HG03064 (cell line): ENCODE measurements at regions not wholly inside any gene's neighbourhood (a gene's known extent, or its start where the extent isn't known, plus 50 kb on each side); places are given as distances from the start of the nearest gene placed in this dataset.

ENCODE experiments used
- ATAC-seq: cut with Tn5 transposase; IDR thresholded peaks from one replicate; pipeline ENCODE4 v1.9.1; 2021; ENCODE audit warnings: low read depth; ENCODE audit not compliant: unreplicated experiment

DNA sequence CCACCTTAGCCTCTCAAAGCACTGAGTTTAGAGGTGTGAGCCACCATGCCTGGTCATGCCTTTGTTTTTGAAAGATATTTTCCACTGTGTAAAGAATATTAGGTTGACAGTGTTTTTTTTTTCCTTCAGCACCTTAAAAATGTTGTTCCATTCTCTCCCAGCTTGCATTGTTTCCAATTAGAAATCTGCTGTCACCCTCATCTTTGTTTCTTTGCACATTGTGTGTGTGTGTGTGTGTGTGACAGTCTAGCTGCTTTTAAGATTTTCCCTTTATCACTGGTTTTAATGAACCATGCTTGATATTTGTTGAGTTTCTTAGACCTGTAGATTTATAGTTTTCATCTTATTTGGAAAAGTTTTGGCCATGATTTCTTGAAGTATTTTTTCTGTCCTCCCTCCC is 79.0 kb upstream of the NKX1-1 start:
- ATAC-seq: no peak

- ATAC-seq: no peak
These were observed 74.5 kb upstream of the NKX1-1 start for GRCh38 chr4:1480720-1481119.

- no peak for ATAC-seq
These were observed 73.2 kb upstream of the NKX1-1 start for GRCh38 chr4:1479454-1479853.

- ATAC-seq: no peak
These were observed 72.6 kb upstream of the NKX1-1 start for GRCh38 chr4:1478766-1479355.

- ATAC-seq: no peak
These were observed 71.0 kb upstream of the NKX1-1 start for GRCh38 chr4:1477045-1477840.

DNA sequence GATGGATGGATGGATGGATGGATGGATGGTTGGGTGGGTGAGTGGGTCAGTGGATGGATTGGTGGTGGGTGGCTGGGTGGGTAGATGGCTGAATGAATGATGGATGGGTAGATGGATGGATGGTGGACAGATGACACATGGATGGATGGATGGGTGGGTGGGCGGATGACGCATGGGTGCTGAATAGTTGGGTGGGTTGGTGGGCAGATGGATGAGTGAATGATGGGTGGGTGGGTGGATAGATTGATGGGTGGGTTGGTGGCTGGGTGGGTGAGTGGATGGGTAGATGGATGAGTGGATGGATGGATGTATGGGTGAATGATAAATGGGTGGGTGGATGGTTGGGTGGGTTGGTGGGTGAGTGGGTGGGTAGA is 69.9 kb upstream of the NKX1-1 start:
- no peak for ATAC-seq

DNA sequence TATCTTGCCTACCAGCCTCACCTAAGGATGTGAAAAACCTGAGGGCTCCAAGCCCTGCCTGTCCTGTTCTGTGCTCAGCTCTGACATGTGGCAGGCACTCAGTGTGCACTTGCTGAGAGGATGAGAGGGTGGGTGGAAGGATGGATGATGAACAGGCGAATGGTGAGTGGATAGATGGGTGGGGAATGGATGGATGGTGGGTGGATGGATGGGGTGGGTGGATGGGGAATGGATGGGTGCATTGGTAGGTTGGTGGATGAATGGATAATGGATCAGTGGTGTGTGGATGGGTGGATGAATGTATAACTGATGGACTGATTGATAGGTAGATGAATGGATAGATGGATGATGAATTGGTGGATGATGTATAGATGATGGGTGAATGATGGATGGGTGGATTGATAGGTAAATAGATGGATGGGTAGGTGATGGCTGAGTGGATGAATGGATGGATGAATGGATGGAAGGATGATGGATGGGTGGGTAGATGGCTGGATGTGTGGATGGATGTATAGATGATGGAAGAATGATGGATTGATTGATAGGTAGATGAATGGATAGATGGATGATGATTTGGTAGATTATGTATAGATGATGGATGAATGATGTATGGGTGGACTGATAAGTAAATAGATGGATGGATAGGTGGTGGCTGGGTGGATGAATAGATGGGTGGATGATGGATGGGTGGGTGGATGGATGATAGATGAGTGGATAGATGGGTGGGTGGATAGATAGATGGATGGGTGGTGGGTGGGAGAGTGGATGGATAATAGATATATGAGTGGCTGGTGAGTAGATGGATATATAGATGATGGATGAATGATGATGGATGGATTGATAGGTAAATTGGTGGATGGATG is 69.3 kb upstream of the NKX1-1 start:
- ATAC-seq: no peak

DNA sequence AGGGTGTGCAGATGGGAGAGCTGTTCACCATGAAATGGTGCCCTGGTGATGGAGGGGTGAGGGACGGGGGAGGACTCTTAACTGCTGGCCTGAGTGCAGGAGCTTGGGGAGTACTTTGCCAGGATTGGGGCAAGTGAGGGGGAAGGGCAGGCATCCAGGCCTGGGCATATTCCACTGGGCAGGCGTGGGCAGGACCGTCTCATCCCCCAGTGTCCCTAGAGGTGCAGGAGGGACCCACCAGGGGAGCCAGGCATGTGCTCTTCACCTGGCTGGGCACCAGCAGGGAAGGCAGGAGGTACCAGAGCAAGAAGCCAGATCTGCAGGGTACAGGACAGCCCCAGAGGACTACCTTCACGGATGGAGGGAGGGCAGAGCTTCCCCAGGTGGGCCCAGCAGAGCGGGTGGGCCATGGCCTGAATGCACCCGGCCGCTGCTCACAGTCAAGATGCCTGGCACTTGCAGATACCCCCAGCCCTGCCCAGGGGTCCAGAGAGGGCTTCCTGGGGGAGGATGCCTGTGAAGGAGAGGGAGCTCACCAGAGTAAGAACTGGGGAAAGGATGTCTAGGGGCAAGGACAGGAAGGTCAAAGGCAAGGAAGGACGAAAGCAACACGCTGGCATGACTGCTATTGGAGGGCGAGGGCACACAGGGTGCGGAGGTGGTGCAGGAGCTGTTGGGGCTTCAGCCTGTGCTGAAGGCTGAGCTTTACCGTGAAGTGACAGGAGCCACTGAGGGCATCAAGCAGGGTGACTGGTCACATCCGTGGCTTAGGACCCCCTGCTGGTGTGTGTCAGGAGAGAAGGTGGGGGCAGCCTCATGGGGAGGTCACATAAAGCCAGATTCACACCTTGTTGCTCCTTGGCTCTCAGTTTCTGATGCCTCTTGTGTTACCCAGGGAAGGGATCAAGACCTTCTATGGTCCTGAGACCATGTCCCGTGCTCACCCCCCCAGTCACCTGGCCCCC is 68.2 kb upstream of the NKX1-1 start:
- ATAC-seq: no peak

- no peak for ATAC-seq
These were observed 67.5 kb upstream of the NKX1-1 start for GRCh38 chr4:1473718-1474117.

DNA sequence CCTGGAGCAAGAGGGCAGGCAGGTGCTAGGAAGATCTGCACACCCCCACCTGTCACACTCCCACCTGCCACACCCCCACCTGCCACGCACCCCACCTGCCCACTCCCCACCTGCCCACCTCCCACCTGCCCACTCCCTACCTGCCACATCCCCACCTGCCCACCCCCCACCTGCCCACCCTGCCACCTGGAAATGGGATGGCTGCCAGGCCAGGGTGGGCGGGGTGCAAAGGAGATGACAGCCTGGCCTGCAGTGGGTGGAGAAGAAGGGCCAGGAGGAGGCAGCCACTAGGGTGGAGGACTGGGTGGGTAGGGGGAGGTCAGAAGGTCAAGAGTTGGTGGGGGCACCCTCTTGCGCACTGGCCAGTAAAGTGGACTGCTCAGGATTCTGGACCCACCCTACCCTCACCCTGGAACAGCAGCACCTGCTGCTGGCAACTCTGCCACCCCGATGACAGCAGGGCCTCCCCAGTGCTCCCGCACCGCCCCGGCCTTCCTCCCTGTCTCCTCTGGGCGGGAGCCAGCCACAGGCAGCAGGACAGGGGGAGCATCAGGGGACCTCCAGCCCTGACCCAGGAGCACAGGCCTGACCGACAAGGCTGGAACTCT is 66.8 kb upstream of the NKX1-1 start:
- ATAC-seq: no peak

DNA sequence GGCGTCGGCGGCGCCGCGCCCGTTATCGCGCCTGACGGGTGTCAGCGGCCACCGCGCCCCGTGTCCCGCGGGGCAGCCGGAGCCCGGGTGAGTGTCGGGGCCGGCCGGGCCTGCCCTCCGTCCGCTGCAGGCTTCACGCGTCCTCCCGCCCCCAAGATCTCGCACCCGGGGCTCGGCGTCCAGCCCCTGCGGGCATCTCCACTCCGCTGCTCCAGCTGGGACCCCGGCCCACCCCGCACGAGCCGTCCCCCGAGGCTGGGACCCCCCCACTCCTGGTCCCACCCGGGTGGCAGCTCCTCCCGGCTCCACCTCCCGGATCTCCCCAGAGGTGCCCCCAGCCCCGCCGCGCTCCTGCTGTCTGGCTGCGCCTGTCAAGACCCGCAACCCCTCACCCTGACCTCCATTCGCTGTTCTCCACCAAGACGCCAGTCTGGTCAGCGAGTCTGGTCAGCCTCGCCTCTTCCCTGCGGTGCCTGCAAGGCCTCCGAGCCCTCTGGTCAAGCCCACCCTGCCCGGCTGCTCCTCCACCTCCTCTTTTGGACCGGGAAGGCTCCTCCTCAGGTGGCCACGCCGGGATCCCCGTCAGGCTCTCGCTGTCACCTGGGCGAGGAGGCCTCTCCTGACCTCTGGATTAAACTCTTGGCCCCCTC is 66.0 kb upstream of the NKX1-1 start:
- no peak for ATAC-seq

DNA sequence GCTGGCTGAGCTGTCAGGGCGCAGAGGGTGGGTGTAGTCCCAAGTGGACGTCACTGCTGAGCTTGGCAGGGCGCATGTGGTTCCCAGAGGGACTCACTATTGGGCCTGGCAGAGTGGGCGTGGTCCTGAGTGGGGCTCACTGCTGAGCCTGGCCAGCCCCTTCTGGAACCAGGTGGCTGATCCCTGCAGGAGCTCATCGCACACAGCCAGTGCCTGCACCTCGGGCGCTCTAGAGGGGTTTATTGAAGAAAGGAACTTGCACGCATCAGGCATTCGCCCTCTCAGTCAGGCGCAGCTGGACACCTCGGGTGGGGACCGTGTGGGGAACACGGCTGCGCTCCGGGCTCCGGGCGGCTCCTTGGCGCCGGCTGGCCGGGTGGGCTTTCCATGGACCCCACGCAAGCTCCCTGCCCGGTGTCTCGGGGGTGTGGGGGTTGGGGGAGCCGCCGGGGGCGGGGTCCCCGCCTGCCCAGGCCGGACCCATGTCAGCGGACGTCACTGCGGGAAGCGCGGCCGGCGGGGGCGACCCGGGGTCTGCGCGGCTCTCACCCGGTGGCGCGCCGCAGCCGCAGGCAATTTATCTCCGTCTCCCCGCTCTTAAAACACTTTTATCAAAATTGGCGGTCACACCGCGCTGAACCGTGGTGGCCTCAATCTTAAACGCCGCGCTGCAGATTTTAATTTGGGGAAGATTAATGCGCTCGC is 65.4 kb upstream of the NKX1-1 start:
- no peak for ATAC-seq

DNA sequence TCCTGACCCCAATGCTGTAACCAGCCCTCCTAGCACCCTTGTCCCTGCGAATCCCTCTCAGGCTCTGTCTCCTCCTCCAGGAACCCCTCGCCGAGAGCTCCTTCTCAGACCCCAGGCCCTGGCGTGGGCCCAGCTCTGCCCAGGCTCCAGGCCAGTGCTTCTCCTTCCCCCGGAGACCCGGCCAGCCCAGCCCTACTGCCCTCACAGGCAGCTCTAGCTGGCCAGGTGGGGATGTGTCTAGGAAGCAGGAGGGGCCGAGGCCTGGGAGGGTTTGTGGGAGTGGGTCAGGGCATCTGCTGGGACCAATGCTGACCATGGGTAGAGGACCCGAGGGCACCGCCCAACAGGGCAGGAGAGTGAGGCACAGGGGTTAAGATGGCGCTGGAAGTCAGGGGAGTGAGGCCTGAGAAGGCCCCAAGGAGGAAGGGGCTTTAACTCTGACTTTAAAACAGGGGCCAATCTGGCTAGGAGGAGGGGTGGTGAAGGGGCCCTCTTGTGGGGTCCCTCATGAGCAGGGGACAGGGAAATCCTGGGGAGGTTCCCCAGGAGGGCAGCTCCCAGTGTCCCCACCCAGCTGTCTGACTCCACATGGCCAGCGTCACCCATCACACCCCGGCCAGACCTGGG is 64.7 kb upstream of the NKX1-1 start:
- ATAC-seq: no peak

- ATAC-seq: no peak
These were observed 64.1 kb upstream of the NKX1-1 start for GRCh38 chr4:1470393-1470670.

- ATAC-seq: no peak
These were observed 63.6 kb upstream of the NKX1-1 start for GRCh38 chr4:1469607-1470392.

DNA sequence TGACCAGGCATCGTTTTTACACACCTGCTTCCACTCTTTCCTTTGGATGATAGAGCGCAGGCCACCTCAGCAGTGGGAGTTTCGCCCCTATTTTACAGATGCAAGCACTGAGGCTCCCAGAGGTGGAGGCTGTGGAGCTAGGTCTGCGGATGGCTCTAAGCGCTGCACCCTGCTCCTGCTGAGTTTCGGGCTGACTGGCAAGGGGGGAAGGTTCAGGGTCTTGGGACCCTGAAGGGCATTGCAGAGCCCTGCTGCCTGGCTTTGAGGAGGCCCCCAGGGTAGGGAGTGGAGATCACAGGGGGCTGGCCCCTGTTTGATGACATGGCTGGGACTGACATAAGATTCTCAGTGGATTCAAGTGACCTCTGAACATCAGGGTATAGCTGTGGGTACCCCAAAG is 62.8 kb upstream of the NKX1-1 start:
- no peak for ATAC-seq

DNA sequence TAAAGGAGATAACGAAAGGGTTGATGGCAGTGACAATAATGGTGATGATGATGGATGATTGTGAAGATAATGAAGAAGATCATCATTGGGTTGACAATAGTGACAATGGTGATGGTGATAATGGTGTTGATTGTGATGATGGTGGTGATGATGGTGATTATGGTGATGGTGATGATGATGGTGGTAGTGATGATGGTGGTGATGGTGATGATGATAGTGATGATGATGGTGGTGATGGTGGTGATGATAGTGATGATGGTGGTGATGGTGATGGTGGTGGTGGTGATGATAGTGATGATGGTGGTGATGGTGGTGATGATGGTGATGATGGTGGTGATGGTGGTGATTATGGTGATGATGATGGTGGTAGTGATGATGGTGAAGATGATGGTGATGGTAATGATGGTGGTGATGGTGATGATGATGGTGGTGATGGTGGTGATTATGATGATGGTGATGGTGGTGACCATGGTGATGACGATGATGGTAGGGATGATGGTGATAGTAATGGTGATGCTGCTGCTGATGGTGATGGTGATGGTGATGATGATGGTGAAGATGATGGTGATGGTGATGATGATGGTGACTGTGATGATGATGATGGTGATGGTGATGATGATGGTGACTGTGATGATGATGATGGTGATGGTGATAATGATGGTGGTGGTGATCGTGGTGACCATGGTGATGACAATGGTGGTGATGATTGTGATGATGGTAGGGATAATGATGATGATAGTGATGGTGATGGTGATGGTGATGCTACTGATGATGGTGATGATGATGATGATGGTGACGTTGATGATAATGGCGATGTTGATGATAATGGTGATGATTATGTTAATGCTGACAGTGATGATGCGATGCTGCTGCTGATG is 61.6 kb upstream of the NKX1-1 start:
- no peak for ATAC-seq
